HG02588 (cell line): ENCODE measurements at regions not wholly inside any gene's neighbourhood (a gene's known extent, or its start where the extent isn't known, plus 50 kb on each side); places are given as distances from the start of the nearest gene placed in this dataset.
A peak's percentile ranks its signal among the peaks of the same experiment; 100 is the strongest.

Source experiments
- ATAC-seq: cut with Tn5 transposase; IDR thresholded peaks from one replicate; pipeline ENCODE4 v1.9.1; 2021; ENCODE audit warnings: mild to moderate bottlenecking, moderate library complexity; ENCODE audit not compliant: unreplicated experiment

- no peak for ATAC-seq
Observed at GRCh38 chr13:52975969-52976368, 52.6 kb upstream of the OLFM4 start.

- no peak for ATAC-seq
Observed at GRCh38 chr13:52975161-52975560, 53.5 kb upstream of the OLFM4 start.

- ATAC-seq: no peak
Observed at GRCh38 chr13:52974711-52975110, 53.9 kb upstream of the OLFM4 start.

- ATAC-seq: no peak
Observed at GRCh38 chr13:52969373-52969772, 59.2 kb upstream of the OLFM4 start.

- peak; percentile 98 for ATAC-seq
Observed at GRCh38 chr13:52968074-52968700, 60.4 kb upstream of the OLFM4 start.

- ATAC-seq: no peak
Observed at GRCh38 chr13:52961987-52962386, 66.6 kb upstream of the OLFM4 start.

GRCh38 chr13:52961256-52961910 lies 67.2 kb upstream of the OLFM4 start:
- no peak for ATAC-seq

- no peak for ATAC-seq
Observed at GRCh38 chr13:52955472-52955874, 73.1 kb upstream of the OLFM4 start.

- ATAC-seq: no peak
Observed at GRCh38 chr13:52954838-52955237, 73.8 kb upstream of the OLFM4 start.

GRCh38 chr13:52950436-52950956 lies 78.1 kb upstream of the OLFM4 start:
- no peak for ATAC-seq

- no peak for ATAC-seq
Observed at GRCh38 chr13:52949742-52950141, 78.9 kb upstream of the OLFM4 start.

GRCh38 chr13:52949044-52949443 lies 79.6 kb upstream of the OLFM4 start:
- ATAC-seq: no peak

GRCh38 chr13:52947921-52948373 lies 80.7 kb upstream of the OLFM4 start:
- no peak for ATAC-seq

- no peak for ATAC-seq
Observed at GRCh38 chr13:52945348-52945747, 83.3 kb upstream of the OLFM4 start.

GRCh38 chr13:52944697-52945096 lies 83.9 kb upstream of the OLFM4 start:
- ATAC-seq: no peak

- ATAC-seq: no peak
Observed at GRCh38 chr13:52938065-52938464, 89.6 kb upstream of the PCDH8 start.

GRCh38 chr13:52936806-52937205 lies 88.4 kb upstream of the PCDH8 start:
- no peak for ATAC-seq

GRCh38 chr13:52934258-52934657 lies 85.8 kb upstream of the PCDH8 start:
- no peak for ATAC-seq

GRCh38 chr13:52933547-52934210 lies 85.2 kb upstream of the PCDH8 start:
- ATAC-seq: no peak

GRCh38 chr13:52933099-52933498 lies 84.7 kb upstream of the PCDH8 start:
- ATAC-seq: no peak

GRCh38 chr13:52932649-52933048 lies 84.2 kb upstream of the PCDH8 start:
- no peak for ATAC-seq
